Peyer's patch (tissue), 4 donors: ENCODE measurements at regions not wholly inside any gene's neighbourhood (a gene's known extent, or its start where the extent isn't known, plus 50 kb on each side); places are given as distances from the start of the nearest gene placed in this dataset.
"Not testable (repeated sequence)": the region's sequence is repeated elsewhere in the genome, so short reads cannot be mapped to it uniquely, and the experiment has no call there.

ENCODE experiments used
- DNase-seq, 3 donors: peaks; one replicate each; pipeline ENCODE4 v3.0.0-alpha.2; 2017 to 2019
- H3K27ac ChIP-seq, 4 donors: fragments of 200-600 bp; sonication (generic); one replicate each; pipeline ENCODE4 v1.5.1; 2016 to 2019
- H3K27me3 ChIP-seq, 2 donors: fragments of 200-600 bp; sonication (generic); one replicate each; pipeline ENCODE4 v1.5.1; 2019
- H3K36me3 ChIP-seq, 3 donors: fragments of 200-600 bp; sonication (generic); one replicate each; pipeline ENCODE4 v1.5.1; 2016 to 2019
- H3K4me1 ChIP-seq, 4 donors: fragments of 200-600 bp; sonication (generic); one replicate each; pipeline ENCODE4 v1.5.1; 2016 to 2019
- H3K4me3 ChIP-seq, 4 donors: fragments of 200-600 bp; sonication (generic); 1 replicate in 3 of 4; 2 replicates in 1 of 4; pipeline ENCODE4 v1.5.1; 2016 to 2019; ENCODE audit warnings: mild to moderate bottlenecking in 1 of 4
- H3K9me3 ChIP-seq, 4 donors: fragments of 200-600 bp; sonication (generic); one replicate each; pipeline ENCODE4 v1.5.1; 2016 to 2019; ENCODE audit warnings: mild to moderate bottlenecking in 1 of 4
- CTCF ChIP-seq, 6 experiments: fragments of 450-650 bp in 4 of 6; fragments of 200-600 bp in 2 of 6; sonication (generic) in 1 of 6; IDR thresholded peaks; one replicate each; pipeline ENCODE4 v1.5.1; 2017 to 2019; ENCODE audit warnings: antibody characterized with exemption in 6 of 6, mild to moderate bottlenecking in 3 of 6, moderate library complexity in 1 of 6
- POLR2A ChIP-seq, 2 donors: fragments of 450-650 bp; IDR thresholded peaks; one replicate each; pipeline ENCODE4 v1.5.1; 2017; ENCODE audit warnings: antibody characterized with exemption in 2 of 2, mild to moderate bottlenecking in 2 of 2, moderate library complexity in 2 of 2

GRCh38 chr3:194941956-194942511 is 256.4 kb downstream of the FAM43A start:
- Histone ChIP-seq H3K4me3 (no peak overlapping the region), H3K9me3 (no peaks in the 10 kb centered on the region), H3K4me1 (no peaks in the 10 kb centered on the region), H3K36me3 (no peaks in the 10 kb centered on the region), H3K27ac (peak overlapping the region in 1 of 4 donors; percentile 62), H3K27me3 (no peaks in the 10 kb centered on the region)
- peak in 1 of 3 donors; percentile 62 for DNase-seq
- TF ChIP-seq POLR2A (IDR thresholded peaks at IDR 0.05): no peak

- TF ChIP-seq CTCF (IDR thresholded peaks at IDR 0.05) (no peak), POLR2A (IDR thresholded peaks at IDR 0.05) (no peak)
- no peaks in the 10 kb centered on the region for H3K9me3 ChIP-seq
- H3K27me3 ChIP-seq: no peaks in the 10 kb centered on the region
- no peak overlapping the region for H3K4me3 ChIP-seq
- H3K4me1 ChIP-seq: no peaks in the 10 kb centered on the region
- no peak for DNase-seq
- no peak overlapping the region for H3K27ac ChIP-seq
- H3K36me3 ChIP-seq: no peaks in the 10 kb centered on the region
These were observed 258.8 kb downstream of the FAM43A start for GRCh38 chr3:194944526-194944925.

- H3K36me3 ChIP-seq: no peaks in the 10 kb centered on the region
- no peaks in the 10 kb centered on the region for H3K4me1 ChIP-seq
- no peaks in the 10 kb centered on the region for H3K27me3 ChIP-seq
- DNase-seq: no peak
- no peak overlapping the region for H3K4me3 ChIP-seq
- TF ChIP-seq CTCF (IDR thresholded peaks at IDR 0.05): no peak
- no peak for TF ChIP-seq POLR2A (IDR thresholded peaks at IDR 0.05)
- H3K9me3 ChIP-seq: no peaks in the 10 kb centered on the region
- H3K27ac ChIP-seq: no peak overlapping the region
These were observed 259.8 kb downstream of the FAM43A start for GRCh38 chr3:194945508-194945907.

- Histone ChIP-seq H3K9me3 (no peaks in the 10 kb centered on the region), H3K27ac (no peak overlapping the region), H3K4me3 (no peak overlapping the region), H3K36me3 (no peaks in the 10 kb centered on the region), H3K27me3 (no peaks in the 10 kb centered on the region), H3K4me1 (no peaks in the 10 kb centered on the region)
- no peak for DNase-seq
- TF ChIP-seq CTCF (IDR thresholded peaks at IDR 0.05) (no peak), POLR2A (IDR thresholded peaks at IDR 0.05) (no peak)
These were observed 260.4 kb downstream of the FAM43A start for GRCh38 chr3:194946091-194946490.

- no peak for DNase-seq
- no peaks in the 10 kb centered on the region for H3K27me3 ChIP-seq
- H3K9me3 ChIP-seq: no peaks in the 10 kb centered on the region
- no peaks in the 10 kb centered on the region for H3K36me3 ChIP-seq
- peaks cover 0 to 7% (median 0%) of the 10 kb centered on the region in 4 donors for H3K4me1 ChIP-seq
- no peak overlapping the region for H3K27ac ChIP-seq
- no peak overlapping the region for H3K4me3 ChIP-seq
- no peak for TF ChIP-seq CTCF (IDR thresholded peaks at IDR 0.05)
These were observed 263.9 kb downstream of the FAM43A start for GRCh38 chr3:194949592-194949991.

- H3K27ac ChIP-seq: no peak overlapping the region
- H3K27me3 ChIP-seq: no peaks in the 10 kb centered on the region
- H3K9me3 ChIP-seq: no peaks in the 10 kb centered on the region
- no peak for DNase-seq
- no peak overlapping the region for H3K4me3 ChIP-seq
- H3K36me3 ChIP-seq: no peaks in the 10 kb centered on the region
- TF ChIP-seq CTCF (IDR thresholded peaks at IDR 0.05): no peak
- no peak for TF ChIP-seq POLR2A (IDR thresholded peaks at IDR 0.05)
- H3K4me1 ChIP-seq: peaks cover 0 to 7% (median 0%) of the 10 kb centered on the region in 4 donors
These were observed 265.4 kb downstream of the FAM43A start for GRCh38 chr3:194950906-194951628.

GRCh38 chr3:194951629-194951920 is 265.9 kb downstream of the FAM43A start:
- not testable (repeated sequence) for H3K9me3 ChIP-seq, H3K27ac ChIP-seq, H3K4me1 ChIP-seq, H3K4me3 ChIP-seq, DNase-seq, H3K27me3 ChIP-seq, H3K36me3 ChIP-seq
